Cardiac septum (tissue), 1 donor: ENCODE measurements at regions not wholly inside any gene's neighbourhood (a gene's known extent, or its start where the extent isn't known, plus 50 kb on each side); places are given as distances from the start of the nearest gene placed in this dataset.
"Not testable (repeated sequence)": the region's sequence is repeated elsewhere in the genome, so short reads cannot be mapped to it uniquely, and the experiment has no call there.

Experiments used
- DNase-seq: peaks from one replicate; pipeline ENCODE4 v3.0.0-alpha.2; 2020; ENCODE audit warnings: low spot score
- intact Hi-C: fragments of 100-400 bp; cut with DNase I; formaldehyde crosslinking; loops from one replicate; pipeline ENCODE4 v1.14.0; 2022
- donor health status: DM: no; HTN: no; CAD: no.

DNA sequence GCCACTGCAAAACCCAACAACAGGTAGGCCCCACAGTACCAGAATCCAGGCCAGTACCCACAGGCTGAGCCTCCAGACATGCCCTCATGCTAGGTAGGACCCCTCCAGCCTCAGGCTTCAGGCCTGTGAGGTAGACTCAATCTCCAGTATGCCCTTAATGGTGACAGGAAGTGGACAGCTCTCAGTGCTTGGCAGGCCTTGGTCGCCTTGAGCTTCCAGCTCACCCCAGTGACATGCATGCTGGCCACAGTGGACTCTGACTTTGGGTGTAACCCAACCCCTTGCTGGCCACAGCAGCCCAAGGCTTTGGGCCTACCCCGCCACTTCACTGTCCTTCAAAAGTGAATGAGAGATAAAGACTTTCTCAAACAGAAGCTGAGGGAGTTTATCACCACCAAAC is 324.2 kb downstream of the ANTXR2 start:
- intact Hi-C loops = no loop called here
- DNase-seq = no peak

DNA sequence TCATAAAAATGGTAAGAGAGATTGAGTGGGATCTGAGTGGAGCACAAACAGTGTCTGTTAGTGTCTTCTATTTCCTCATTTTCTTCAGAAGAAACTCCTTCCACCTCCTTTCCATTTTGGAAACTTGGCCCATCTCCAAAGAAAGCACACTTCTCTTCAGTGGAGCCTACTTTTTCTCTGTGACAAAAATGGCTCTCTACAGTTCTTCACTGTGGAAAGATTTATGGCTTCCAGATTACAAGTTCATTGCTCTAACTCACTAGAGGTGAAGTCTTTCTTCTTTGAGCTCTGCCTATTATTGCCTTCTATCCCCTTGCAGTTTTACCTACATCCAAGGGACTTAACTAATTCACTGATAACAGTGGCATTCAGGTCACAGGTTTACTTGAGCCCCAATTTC is 325.8 kb downstream of the ANTXR2 start:
- DNase-seq = no peak
- intact Hi-C loops = no loop called here

DNA sequence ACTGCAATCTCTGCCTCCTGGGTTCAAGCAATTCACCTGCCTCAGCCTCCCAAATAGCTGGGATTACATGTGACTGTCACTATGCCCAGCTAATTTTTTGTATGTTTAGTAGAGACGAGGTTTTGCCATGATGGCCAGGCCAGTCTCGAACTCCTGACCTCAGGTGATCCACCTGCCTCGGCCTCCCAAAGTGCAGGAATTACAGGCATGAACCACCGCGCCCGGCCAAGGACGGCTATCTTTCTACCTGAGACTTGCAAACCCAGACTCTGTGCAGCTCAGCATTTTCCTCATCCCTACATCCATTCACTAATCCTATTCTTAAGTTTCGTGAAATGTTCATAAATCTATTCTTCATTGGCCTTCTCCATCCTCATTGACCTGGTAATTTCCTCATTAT is 330.0 kb downstream of the ANTXR2 start:
- intact Hi-C loops = no loop called here

DNA sequence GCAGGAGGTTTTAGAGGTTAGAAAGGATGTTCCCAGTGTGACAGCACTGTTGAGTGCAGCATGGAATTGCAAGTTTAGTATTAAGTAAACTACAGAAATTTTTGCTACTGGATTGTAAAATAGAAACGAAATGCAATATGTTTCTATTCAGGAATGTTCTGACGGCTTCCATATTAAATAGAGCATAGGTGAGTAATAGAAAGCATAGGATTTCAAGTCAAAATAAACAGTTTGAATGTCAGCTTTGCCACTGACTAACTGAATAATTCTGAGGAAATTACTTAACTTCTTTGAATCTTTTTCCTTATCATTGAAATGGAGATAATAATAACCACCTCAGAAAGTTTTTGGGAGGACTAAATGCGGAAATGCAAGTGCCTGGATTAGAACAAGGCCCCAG is 331.9 kb upstream of the GK2 start:
- no peak for DNase-seq

More for the DNA sequence above, 330.0 kb downstream of the ANTXR2 start:
- DNase-seq = no peak

DNA sequence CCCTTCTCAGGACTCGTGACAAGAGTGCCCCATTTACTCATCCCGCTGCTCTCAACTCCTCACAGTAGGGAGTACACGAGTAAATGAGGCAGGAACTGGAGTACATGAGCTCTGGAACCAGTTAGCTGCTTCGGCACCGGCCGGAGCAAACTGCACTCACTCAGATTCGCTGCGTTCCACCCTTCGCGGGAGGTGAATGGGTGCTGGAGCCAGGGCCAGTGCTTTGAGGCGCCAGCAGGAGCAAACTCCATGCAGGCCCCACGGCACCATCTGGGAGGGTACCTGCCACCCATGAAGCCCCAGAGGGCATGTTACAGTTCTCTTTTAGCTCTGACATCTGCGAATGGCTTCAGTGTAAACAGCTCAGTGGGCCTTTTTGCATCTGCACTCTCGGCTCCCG is 315.5 kb upstream of the GK2 start:
- no peak for DNase-seq
- intact Hi-C loops = no loop called here

More for the DNA sequence above, 331.9 kb upstream of the GK2 start:
- intact Hi-C loops = no loop called here

DNA sequence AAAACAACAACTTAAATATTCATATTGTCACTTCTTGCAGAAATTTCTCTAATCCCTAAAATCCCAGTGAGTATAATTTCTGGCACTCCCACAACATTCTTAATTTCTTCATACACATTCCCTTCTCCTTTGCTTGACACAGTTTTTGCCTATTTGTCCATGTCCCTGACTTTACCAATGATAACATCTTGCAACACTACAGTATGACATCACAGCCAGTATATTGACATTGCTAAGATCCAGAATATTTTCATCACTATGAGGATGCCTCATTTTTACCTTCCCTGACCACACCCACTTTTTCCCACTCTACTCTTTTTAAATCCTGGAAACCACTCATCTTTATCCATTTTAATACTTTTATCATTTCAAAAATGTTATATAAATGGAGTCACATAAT is 292.3 kb upstream of the GK2 start:
- no peak for DNase-seq
- intact Hi-C loops = no loop called here

DNA sequence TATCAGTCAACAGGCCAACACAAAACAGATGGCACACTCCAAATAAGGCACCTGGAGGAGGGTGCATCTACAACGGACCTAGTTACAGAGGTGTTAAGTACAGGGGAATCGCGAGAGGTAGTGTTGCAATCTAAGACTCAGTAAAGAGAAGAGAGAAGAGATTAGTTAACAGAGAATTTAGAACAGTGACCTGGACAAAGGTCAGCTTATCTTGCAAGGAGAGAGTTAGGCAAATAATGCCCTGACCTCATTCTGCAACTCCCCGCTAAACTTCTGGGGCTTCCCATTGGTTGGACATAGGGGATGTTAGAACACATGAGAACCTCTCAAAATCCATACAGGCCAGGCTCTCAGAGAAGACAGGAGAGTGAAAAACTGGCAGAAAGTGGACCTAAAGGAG is 289.4 kb upstream of the GK2 start:
- intact Hi-C loops = no loop called here
- no peak for DNase-seq

DNA sequence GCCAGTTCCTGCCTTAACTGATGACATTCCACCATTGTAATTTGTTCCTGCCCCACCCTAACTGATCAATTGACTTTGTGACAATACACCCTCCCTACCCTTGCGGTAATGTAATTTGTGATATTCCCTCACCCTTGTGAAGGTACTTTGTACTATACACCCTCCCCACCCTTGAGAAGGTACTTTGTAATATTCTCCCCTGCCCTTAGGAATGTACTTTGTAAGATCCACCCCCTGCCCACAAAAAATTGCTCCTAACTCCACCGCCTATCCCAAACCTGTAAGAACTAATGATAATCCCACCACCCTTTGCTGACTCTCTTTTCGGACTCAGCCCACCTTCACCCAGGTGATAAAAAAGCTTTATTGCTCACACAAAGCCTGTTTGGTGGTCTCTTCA is 288.5 kb upstream of the GK2 start:
- intact Hi-C loops, DNase-seq: not testable (repeated sequence)

DNA sequence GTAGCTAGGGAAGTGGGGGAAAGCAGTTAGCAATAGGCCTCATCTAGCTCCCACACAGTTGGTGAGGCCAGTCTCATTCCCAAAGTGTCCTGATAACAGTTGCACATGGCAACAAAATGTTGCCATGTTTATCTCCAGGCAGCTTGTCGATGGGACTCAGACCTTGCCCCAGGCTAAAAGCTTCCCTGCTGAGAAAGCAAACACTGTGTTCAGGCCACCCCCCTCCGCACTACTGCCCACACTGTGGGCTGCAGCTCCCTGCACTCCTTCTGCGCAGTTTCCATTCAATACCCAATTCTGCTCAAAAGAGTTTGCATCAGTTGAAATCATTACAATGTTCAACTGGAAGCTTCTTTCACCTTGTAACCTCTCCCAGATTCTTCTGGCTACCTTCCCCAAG is 287.8 kb upstream of the GK2 start:
- no peak for DNase-seq

DNA sequence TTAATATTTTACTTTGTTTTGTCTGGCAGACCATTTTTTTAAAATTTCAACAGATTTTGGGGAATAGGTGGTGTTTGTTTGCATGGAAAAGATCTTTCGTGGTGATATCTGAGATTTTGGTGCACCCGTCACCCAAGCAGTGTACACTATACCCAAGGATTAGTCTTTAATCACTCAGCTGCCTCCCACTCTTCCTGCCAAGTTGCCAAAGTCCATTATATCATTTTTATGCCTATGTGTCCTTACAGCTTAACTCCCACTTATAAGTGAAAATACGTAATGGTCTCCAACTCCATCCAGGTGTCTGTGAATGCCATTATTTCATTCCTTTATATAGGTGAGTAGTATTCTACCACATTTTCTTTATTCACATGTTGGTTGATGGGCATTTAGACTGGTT is 281.7 kb upstream of the GK2 start:
- no peak for DNase-seq
- intact Hi-C loops = no loop called here

More for the DNA sequence above, 287.8 kb upstream of the GK2 start:
- intact Hi-C loops = no loop called here

DNA sequence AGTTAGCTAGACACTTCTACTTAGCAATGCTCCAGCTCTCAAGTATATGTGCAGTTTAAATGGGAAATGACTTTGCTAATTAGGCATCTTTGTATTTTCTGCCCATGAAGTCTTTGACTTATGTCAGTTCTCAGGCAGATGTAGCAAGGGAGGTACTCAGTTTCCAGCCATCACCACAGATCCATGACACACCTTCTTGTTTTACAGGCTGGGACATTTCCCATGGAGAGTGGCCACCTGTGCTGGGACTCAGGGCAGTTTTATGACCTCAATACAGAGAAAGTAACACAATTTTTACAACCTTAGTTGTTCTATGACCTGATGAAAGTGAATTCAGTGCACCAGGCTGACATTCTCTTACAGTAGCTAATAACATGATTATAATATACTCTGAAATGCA is 280.7 kb upstream of the GK2 start:
- intact Hi-C loops = no loop called here
- DNase-seq = no peak

DNA sequence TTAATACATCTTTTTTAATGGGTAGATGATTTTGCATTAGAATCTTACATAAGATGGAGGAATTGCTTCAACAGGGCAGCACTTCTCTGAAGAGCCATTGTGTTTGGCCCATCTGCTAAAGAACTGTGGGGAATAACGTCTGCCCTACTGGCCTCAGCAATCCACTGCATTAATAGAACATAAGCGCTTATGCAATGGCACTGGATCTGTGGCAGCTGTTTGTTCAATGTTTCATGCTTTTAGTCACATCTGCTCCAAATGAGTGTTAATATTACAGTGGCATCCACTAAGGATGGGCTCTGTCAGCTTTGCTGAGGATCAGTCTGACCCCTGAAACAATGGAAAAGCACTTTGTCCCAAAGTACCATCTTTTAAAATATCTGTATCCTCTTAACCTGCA is 279.0 kb upstream of the GK2 start:
- DNase-seq = no peak
- intact Hi-C loops = no loop called here

DNA sequence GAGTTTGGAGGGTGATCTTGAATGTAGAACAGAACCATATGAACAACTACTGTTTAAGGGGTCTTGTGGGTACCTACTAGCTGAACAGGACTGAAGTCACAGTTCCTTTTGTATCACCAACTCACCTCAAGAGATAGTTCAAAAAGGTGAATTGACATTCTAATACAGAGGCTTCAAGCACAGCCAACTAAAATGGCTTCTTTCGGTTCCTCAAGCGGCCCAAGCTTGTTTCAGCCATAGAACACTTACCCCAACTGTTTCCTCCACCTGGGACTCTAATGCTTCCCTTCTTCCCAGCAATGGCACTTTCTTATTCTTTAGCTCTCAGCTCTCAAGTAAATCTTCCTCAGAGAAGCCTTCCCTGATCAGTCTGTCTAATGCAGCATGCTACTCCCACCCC is 277.5 kb upstream of the GK2 start:
- intact Hi-C loops = no loop called here
- DNase-seq = no peak

DNA sequence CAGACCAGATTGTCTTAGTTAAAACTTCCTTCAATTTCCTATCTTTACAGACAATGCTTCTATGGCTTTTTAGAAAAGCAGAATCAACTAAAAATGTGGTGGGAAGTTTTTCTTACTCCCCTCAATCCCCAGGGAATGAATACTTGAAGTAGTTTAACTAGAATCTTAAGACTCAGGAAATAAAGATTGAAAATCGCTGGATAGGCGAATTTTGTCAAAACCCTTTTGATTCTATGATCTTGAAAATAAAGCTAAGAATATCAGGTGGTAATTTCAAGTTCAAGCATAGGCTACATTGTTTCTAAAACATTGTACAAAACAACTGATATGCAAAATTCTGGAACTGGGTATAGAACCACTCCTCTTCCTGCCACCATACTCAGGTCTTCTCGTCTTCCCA is 276.5 kb upstream of the GK2 start:
- DNase-seq = no peak
- intact Hi-C loops = no loop called here

DNA sequence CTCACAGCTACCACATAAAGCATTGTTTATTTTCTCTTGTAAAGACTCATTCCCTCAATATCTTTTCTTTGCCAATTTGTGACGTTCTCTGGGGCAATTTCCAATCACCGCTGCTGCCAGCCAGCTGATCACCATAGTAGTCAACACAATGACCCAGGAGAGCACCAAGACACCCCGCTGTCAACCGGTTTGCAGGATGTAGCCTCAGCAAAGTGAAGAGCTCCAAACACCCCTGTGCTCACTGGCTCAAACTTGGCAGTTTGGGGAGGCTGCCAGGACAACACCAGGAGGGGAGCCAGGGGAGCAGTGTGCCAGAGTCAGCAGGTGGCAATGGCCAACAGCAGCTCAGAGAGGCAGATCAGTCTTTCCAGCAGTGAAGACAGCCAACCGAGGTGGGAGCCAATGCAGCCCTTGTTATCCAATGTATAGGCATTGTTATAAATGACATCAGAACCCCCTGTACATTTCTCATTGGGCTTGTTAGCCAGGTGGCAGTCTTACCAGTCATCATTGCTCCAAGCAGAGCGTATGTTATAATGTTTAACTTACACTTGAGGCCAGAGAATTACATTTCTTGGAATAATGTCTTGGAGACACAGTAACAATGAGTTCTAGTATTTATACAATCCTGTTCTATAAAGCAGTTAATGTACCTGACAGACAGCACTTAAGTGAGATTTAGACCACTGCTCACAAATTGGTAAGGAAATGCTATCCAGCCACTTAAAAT is 274.9 kb upstream of the GK2 start:
- DNase-seq = no peak
- intact Hi-C loops = no loop called here

DNA sequence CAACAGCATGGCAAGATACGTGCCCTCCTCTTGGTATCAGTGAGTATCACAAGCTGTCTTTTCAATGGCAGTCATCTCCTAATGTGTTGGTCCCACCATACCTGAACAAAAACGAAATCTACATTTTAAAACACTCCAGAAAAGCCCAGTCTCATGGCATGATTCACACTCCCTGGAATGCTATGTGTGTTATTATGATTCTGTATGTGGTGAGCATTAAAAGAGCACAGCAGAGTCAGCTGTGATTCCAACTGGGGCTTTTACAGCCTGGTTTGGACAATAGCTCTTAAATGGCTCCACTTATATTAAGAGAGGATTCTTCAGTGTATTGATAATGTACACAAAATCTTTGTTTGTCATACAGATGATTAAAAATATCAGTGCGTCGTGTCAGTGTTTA is 274.1 kb upstream of the GK2 start:
- intact Hi-C loops = no loop called here
- no peak for DNase-seq

DNA sequence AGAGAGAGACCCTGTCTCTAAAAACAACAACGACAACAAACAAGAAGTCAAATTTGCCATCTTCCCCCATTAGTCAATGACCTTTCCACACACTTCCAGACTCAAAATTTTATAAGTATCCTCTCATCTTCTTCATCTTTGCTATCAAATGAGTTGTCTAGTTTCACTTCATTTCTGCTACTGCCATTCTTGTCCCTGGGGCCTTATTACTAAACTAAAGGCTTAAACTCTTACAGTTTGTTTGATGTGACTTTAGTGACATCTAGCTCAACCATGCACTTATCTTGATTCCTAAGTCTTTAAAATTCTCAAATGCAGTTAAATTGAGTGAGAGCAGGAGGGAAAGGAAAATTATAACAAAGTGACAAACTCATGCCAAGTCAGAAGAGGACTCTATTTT is 271.8 kb upstream of the GK2 start:
- DNase-seq = no peak
- intact Hi-C loops = no loop called here

DNA sequence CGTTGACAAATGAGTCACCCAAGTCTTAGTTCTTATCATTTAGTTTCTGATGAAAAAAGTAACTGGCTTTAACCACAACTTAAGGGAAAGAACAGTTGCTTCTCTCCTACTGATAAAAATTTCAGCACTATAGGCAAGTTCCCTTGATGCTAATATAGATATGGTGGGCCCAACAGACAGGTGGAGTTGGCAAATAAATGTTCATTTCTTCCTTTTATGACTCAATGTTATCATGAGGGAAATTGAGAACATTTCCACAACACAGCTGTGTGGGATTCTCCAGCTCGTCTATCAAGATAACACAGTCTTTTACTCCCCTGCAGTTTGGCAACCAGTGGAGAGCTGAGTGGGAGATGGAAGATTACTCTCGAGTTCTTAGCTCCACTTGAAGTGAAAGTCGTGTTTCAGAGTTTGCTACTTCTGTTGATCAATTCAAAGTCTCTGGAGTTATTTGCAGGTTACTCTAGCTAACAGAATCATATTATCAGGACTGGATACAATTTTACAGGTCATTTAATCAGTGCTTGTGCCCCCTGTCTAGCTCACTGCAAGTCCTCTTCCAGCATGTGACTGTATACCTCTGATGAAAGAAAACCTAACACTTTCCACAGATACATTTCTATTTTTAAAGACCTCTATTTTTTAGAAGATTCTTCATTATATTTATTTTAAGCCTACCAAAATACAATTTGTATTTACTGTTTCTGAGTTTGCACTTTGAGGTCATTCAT is 270.6 kb upstream of the GK2 start:
- intact Hi-C loops = no loop called here
- no peak for DNase-seq

DNA sequence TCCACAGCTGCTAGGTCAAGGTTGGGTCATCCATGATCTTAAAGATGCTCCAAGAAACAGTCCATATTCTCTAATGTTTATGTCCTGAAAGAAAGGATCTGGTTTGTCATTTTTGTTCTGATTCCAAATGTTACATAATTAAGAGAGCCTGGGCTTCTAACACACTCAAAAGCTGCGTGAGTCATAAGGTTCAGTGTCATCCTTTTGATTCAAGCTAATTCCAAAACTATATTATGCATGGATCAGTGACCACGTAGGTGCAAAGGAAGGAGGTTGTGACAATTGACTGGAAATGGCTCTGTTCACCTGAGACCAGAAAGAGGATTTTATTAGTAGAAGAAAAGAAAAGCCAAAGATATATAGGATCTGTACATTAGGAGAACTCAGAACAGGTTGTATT is 268.7 kb upstream of the GK2 start:
- no peak for DNase-seq
- intact Hi-C loops = no loop called here

DNA sequence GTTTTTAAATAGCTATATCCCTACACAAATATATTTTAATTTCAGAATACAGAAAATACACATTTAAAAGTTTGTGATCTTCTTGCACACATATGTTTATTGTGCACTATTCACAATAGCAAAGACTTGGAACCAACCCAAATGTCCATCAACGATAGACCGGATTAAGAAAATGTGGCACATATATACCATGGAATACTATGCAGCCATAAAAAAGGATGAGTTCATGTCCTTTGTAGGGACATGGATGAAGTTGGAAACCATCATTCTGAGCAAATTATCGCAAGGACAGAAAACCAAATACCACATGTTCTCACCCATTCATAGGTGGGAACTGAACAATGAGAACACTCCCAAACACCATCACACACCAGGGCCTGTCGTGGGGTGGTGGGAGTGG is 266.9 kb upstream of the GK2 start:
- intact Hi-C loops, DNase-seq: not testable (repeated sequence)

DNA sequence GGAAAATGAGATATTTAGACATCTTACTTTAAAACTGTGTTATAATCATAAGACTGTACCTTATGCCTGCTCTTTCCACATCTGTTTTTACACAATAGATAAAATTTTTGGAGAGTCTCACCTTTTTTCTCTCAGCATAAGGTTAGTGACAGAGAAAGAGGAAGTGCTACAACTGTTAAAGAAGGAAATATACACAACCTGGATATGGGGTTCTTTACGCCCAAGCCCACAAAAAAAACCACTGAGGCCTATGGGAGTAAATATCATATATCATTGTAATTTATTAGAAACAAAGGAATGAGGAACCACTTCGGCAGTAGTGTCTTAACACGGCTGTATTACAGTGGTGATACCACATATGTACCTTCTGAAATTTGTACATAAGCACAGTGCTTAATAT is 265.9 kb upstream of the GK2 start:
- DNase-seq = no peak
- intact Hi-C loops = no loop called here

DNA sequence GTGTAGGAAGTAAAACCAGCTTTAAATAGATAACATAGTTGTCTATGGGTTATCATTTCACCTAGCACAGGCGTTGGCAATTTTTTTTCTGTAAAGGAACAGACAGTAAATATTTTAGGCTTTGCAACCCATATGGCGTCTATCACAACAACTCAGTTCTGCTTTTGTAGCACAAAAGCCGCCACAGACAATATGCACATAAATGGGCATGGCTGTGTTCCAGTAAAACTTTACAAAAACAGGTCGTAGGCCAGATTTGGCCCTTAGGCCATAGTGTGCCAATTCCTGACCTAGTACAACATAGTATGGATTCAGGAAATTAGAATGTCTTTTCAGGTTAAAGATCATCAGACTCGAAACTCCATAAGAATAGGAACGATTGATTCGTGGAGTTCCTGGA is 265.3 kb upstream of the GK2 start:
- intact Hi-C loops = no loop called here
- no peak for DNase-seq
